HT1080 (cell line): ENCODE measurements at regions not wholly inside any gene's neighbourhood (a gene's known extent, or its start where the extent isn't known, plus 50 kb on each side); places are given as distances from the start of the nearest gene placed in this dataset.
A peak's percentile ranks its signal among the peaks of the same experiment; 100 is the strongest.

ENCODE experiments used
- DNase-seq: peaks from one replicate; pipeline ENCODE4 v3.0.0-alpha.2; 2015; ENCODE audit warnings: low read depth

DNA sequence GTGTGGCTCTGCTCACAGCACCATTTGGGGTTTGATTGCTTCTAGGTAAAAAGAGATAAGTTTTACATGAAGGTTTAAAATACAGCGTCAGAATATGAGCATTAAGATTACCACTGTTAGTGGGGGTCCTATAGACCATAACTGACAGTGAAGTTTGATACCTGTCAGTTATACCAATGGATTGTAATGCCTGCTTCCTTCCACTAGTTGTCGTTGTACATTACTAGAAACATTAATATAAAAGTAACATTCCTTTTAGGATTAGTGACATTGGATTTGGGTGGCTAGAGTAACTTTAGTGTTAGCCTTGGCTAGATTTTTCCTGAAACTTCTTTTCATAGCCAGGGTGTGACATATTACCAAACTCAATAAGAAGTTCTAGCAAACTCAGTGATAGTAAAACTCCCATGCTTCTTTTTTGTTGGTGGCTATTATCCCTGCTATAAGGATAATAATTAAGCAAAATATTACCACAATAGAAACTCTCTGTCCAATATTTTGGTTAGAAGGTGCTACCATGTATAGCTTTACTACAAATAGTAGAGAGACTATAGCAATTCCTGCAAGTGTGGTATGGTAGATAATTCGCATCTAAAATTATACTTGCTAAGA lies 57.1 kb downstream of the FAM181B start:
- DNase-seq: no peak

DNA sequence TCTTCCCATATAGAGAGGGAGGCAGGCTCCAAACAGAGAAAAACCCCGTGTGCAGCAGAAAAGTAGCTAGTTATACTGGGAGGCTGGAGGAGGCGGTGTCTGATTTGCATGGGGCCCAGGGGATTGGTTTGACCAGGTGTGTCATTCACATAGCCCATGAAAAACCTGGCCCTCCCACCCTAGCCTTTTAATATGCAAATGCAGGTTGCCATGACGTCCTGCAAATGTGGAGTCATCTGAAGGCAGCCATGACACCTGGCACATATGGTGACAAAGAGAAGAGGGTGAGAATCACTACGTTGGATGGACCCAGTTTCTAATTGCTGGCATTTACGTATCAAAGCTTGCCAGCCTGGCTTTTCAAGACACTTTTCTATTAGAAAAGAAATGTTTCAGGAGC lies 57.8 kb downstream of the FAM181B start:
- DNase-seq: no peak

DNA sequence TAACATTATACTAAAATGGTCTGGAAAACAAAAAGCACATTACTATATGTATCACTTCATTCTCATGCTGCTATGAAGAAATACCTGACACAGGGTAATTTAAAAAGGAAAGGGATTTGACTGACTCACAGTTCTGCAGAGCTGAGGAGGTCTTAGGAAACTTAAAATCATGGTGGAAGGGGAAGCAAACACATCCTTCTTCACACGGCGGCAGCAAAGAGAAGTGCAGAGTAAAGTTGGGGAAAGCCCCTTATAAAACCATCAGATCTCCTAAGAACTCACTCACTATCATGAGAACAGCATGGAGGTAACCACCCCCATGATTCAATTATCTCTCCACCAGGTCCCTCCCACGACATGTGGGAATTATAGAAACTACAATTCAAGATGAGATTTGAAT lies 60.0 kb downstream of the FAM181B start:
- no peak for DNase-seq

DNA sequence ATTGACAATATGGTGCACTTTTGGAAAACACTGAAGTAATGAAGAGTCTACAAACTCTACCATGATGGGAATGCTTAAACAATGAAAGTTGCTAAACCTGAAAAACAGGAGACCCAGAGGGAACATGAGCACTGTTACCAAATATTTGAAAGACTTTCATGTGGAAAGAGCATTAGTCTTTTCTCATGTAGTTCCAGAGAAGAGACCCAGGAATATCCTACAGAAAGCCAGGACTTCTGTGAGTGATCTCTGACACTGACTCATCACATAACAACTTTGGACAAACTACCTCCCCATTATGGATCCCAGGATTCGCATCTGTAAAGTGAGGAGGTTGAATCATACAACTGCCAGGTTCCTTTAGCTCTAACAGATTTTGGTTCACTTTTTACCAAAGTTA lies 62.2 kb downstream of the FAM181B start:
- no peak for DNase-seq

DNA sequence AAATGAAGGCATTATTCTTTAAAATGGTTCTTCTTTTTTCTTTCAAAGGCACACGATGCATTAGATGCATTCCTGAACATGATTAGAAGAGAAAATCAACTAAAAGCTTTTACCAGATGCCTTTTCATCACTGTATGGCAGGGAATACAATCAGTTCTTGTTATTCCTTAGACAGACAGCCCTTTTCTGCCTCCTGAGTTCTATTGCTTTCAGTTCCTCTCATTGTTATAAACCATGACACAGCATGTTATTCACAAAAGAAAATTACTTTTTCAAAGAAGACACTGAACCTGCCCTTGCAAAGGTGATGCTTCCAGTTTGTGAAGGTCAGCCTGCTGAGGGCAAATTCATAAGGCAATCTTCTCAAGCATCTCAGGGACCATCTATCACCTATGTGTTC lies 70.1 kb downstream of the FAM181B start:
- DNase-seq: no peak

DNA sequence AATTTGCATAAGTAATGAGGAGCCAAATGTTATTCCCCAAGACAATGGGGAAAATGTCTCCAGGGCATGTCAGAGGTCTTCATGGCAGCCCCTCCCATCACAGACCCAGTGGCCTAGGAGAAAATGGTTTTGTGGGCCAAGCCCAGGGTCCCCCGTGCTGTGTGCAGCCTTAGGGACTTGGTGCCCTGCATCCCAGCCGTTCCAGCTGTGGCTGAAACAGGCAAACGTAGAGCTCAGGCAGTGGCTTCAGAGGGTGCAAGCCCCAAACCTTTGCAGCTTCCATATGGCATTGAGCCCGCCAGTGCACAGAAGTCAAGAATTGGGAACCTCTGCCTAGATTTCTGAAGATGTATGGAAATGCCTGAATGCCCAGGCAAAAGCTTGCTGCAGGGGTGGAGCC lies 79.9 kb downstream of the FAM181B start:
- DNase-seq: no peak

DNA sequence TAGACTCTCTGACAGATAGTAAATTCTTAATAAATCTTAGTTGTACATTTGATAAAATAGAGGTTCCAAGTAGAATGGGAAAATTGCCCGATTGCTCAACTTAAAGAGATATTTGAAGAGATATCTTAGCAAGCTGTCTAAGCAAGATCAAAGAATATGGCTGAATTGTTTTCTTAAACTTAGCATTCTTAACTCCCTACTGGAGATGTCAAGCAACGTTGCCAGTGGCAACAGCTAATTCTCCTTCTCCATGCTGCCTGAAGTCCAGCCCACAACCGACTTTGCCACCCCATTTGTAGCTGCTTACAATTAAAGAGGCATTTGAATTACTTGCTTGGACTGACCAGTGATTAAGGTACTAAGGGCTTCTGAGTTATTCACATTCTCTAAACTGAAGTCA lies 94.4 kb downstream of the FAM181B start:
- DNase-seq: no peak

DNA sequence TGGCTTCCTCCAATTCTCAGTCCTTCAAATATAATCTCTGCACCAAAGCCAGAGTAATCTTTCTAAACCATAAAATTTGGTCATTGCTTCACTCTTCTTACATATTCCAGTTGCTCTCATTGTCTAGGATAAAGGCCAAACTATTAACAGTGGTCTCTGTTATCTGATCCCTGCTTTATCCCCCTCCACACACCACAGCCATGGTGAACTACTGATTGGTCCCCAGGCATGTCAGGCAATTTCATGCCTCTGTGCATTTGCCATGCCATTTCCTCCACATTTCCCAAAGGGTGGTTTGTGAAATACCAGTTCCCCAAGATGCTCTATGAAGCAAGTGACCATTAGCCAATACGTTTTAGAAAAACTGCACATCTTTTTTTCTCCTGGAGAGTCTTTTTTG lies 97.0 kb downstream of the FAM181B start:
- no peak for DNase-seq

DNA sequence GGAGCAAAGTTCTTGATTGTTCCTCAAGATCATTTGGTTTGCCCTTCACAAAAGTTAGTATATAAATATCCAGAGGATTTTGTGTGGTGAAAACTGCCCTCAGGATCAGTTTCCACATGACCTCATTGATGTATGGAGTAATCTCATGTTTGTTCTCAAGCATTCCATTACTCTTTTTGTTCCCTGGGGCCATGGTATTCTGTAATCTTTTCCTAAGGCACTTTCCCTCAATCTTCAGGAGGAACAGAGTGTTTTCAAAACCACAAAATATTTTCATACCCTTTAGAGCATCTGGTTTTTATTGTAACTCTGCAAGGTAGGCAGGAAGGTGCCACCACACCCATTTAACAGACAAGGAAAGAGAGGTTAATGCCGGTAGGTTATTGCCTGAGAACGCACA lies 99.6 kb downstream of the FAM181B start:
- DNase-seq: no peak

DNA sequence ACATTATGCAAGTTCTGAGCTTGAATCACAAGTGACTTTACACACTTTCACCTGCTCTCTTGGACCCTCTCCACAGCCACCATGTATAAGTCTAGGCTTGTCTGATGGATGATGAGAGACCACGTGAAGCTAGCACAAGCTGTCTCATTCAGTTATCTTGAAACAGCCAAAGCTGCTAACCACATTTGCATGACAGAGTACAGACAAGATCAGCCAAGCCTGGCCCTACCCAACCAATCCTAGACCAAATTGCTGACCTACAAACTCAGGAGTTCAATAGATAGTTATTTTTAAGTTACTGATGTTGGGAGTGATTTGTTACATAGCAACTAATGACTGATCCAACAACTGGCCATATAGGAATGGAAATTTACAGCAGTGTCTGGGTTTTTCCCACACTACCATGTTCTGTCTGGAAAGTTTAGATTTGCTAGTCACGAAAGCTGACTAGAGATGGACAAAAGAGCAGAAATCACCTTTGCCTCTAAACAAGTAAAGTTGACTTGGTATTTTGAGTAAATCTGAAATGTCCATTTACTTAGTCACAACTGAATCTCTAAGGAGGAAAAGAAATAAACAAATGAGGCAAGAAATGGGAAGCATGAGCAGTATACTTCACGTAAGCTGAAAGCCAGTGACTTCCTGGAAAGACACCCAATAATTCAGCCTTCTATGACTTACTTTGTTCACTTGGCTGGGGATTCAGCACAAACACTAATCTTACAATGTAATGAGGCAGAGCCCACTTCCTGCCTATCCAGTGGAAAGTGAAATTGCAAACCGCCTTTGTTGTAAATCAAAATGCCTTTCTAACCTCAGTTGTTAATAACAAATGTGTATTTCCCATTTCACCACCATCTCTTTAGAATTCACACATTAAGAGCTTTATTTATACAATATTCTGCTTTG lies 101.7 kb downstream of the FAM181B start:
- peak; percentile 30 for DNase-seq

DNA sequence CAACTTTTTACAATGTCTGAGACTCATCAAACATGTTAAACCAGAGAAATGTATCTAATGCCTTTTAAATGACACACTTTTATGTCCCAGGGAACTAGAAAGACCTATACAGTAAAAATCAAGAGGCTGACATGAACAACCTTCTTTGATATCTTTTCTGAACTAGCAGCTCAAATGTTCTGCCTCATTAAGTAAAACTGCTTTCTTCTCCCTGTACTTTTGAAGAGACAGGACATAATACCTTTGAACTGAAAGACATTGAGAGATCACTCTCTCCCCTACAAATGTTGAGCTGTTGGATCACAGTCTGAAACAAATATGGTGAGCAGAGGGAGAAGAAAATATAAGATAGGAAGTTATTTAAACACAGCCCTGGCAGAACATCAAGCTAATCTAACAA lies 123.0 kb downstream of the FAM181B start:
- DNase-seq: no peak

DNA sequence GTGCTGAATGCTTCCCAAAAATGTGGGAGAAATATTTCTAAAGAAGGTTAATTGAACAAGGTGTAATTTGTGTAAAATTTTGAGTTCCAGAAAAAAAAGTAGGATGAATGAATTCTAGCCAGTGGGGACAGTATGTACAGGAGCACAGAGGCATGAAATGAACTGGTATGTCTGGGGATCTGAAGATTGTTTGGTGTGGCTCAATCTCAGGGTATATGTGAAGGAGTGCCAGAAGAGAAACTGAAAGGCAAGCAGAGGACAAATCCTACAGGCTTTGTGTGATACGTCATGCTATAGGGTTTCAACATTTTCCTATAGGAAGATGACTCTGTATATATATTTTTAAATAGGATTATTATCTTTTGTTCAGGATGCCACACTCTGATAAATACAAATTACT lies 126.9 kb downstream of the FAM181B start:
- no peak for DNase-seq

DNA sequence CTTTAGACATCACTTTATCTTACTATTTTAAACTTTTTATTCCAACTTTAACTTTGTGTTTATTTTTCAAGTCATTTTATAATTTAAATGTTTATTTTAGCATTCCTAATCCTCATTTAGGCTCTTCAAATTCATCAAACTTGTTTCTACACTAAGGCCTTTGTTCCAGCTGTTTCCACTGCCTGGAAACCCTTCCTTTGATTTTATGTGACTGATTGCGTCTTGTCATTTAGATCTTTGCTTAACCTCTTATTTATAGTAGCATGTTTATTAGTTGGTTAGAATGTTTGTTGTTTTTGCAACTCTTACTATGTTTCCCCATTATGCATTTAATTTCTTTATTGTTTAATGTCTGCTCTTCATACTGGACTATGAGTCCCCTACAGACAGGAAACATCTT lies 132.0 kb downstream of the FAM181B start:
- no peak for DNase-seq

DNA sequence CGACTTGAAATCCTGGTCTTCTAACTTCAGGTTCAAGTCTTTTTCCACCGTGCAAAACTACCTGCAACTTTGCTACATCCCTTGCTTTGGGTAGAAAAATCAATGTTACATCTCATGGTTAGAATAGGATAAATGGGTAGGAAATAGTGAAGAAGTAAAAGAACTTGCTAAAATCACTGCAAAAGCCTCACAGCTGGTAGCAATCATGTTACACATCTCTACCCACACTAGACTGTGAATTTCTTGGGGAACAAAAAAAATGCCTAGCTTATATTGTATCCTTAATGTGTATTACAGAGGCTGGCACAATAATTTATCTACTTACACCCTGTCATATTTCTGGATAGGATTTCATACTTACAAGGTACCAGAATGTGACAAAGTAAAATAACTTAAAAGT lies 133.8 kb downstream of the FAM181B start:
- no peak for DNase-seq

DNA sequence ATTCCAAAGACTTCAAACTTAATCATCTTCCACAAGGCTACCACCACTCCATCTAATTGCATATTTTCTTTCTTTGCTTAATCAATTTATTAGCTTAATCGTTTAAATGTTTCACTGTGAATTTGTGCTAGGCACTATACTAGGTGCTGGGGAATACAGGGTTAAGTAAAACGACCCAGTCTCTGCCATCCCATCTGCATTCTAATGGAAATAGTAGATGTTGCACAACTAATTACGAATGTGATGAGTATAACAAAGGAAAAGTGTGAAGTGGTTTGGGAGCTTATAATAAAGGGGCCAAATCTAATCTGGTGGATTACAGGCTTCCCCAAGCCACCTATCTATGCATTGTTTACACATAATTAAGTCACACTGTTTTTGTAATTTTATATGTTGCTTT lies 147.1 kb downstream of the FAM181B start:
- no peak for DNase-seq

DNA sequence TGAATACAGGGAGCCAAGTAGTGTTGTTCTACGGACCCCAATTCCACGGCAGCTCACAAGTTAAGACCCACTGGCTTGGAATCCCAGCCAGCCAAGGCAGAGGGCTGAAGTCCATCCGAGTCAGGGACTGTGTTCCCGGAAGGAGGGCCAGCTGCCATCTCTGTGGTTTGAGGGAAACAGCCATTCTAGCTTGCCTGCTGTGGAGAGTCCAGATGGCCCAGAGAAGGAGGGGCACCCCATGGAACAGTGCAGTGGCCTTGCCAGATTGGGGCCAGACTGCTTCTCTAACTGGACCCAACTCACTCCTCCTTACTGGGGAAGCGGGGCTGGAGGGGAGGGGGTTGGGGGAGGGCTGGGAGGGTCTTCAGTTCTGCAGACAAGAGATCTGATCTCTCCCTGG lies 156.4 kb downstream of the FAM181B start:
- no peak for DNase-seq

DNA sequence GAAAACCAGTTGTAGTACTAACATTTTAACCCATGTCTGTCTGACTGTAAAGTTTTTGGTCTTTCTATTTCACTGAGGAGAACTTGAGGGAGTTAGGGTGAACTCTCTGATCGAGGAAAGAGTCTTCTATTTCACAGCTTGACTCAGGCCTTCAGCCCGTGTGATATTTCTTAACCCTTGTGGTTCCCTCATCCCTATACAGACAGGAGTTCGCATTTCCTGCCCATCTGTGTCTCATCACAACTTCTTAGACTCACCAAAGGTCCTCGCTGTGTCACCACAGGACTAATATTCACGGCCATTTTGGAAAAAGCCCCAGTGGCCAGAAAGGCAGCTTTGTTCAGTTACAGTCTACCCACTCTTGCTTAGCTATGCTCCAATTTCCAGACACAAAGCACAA lies 172.8 kb downstream of the FAM181B start:
- no peak for DNase-seq

DNA sequence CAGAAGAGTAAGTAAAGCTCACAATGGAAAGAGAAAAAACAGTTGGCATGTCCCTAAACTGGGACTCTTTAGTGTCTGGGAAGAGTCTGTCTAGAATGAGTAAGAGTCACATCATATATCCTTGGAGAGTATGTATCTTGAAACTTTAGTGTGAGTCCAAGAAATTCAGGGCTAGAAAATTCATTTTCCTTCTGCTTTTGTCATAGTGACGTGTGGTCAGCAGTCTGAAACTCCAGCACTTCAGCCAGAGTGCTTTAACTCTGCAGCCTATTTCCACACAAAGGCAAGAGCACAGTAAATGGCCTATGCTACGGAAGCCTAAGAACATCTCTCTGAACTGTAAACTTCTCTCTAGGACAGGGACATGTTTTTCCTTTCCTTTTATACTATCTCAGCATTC lies 174.1 kb downstream of the FAM181B start:
- no peak for DNase-seq

DNA sequence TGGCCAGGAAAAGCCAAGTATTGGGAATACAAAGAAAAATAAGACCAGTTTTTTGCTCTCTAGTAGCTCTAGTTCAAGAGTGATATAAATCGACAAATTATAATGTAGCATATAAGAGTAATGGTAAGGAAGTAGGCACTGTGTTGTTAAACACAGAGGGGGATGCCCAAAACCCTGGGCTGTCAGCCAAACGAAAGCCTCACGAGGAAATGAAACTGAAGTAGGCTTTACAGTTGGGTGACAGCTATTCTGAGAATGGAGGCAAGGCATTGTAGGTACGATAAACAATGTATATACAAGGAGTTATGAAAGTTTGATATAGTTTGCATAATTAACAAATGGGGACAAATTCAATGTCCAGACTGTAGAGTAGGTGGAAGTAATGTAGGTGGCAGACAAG lies 176.4 kb downstream of the FAM181B start:
- no peak for DNase-seq

DNA sequence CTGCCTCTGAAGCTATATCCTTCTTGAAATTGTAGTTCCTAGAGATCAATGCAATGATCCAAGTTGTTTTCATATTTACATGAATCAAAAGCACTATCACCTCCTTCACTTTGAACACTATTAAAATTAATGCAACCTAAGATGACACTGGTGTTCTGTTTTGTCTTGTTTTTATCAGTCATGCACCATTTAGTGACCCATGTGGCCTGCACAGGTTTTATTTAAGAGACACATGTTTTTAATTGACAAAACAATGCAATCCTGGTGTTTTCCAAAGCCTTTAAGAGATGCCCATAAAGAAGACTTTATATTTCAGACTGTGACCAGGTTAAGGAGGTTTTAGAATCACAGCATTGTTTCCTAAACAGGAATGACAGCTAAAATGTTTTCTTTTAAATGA lies 177.5 kb downstream of the FAM181B start:
- no peak for DNase-seq

DNA sequence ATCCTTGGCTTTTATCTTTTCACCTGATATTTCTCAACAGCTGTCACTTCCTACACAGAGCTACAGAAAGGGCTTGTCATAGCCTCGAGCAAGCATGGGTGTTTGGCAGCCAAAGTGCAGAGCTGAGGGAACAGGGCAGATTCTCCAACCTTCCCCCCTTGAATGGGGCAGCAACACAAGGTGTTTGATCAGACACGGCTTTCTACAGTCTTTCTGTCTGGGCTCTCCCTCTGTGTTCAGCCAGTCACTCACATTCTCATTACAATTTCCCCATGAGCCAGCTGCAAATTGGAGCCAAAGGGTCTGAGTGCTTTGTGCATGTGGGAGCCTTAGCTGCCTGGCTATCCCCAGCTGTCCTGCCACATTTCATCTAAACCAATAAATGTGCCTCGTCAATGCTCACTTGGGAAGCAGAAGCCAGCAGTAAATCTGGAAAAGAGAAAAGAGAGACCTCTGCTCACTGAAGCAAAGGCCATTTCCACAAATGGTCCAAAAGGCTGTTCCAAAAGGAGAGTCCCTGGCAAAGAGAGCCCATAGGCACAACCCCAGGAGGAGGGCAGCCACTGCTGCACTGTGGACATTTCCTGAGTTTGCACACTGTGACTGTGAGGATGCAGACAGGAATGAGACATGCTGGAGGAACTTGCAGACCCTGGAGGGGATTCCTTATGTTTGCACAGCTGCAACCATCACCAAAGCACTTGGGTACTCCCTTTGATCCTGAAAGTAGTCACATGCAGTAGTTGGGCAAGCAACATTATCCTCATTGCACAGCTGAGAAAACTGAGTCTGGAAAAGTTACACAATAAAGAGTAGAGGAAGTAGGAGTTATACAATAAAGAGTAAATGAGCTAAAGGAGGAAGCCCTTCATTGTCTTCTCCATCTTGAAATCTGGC lies 186.8 kb downstream of the FAM181B start:
- DNase-seq: peak; percentile 5

DNA sequence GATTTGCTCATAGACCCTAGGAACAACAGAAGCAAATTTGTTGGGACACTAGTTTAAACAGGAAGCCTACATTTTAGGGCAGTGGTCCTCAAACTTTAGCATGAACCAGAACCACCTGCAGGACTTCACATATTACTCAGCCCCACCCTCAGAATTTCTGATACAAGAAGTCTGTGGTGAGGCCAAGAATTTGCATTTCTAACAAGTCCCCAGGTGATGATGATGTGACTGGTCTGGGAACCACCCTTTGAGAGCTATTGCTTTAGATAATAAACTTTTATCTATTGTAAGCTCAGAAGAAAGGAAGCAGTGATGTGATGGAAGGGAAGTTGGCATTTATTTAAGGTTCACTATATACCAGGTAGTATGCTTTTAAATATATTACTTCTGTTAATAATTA lies 194.0 kb downstream of the FAM181B start:
- no peak for DNase-seq
